HepG2 (cell line): ENCODE measurements at regions not wholly inside any gene's neighbourhood (a gene's known extent, or its start where the extent isn't known, plus 50 kb on each side); places are given as distances from the start of the nearest gene placed in this dataset.

Source experiments
- ATAC-seq: fragments of 200-7000 bp; cut with Tn5 transposase; 3 replicates; pipeline ENCODE4 v1.9.1; 2020; ENCODE audit warnings: mild to moderate bottlenecking, moderate library complexity
- BruUV-seq: library from RNA; stranded (reverse); fragments of 400-500 nt; replicated peaks from 2 replicates; lab custom pipeline; 2021; lab: Mats Ljungman, UMichigan
- CTCF ChIA-PET: fragments of 300-600 bp; formaldehyde crosslinking; extraction: SDS; loops from one replicate; lab custom pipeline; 2021; ENCODE audit warnings: low total read pairs, inconsistent platforms, low intra/inter-chr PET ratio; lab: Yijun Ruan, JAX
- POLR2A ChIA-PET: fragments of 350-600 bp; sonication (Branson Sonifier 250); formaldehyde crosslinking; loops from one replicate; lab custom pipeline; 2020; ENCODE audit warnings: antibody characterized with exemption, inconsistent platforms; lab: Yijun Ruan, JAX
- DNase-seq: peaks from one replicate; pipeline ENCODE4 v3.0.0-alpha.2; 2015; ENCODE audit warnings: low spot score
- FAIRE-seq: peaks from 3 replicates; lab custom pipeline; 2011; peaks lifted over from hg19 to GRCh38; lab: Jason Lieb, UNC
- H2AFZ ChIP-seq: one replicate; pipeline ENCODE4 v1.6.1; 2011; ENCODE audit warnings: low read length, inconsistent platforms
- H3K27ac ChIP-seq: fragments of 300-600 bp; 3 replicates; pipeline ENCODE4 v1.8.0; 2011; ENCODE audit warnings: mixed run types, mild to moderate bottlenecking, mixed read lengths, low read length, inconsistent platforms; ENCODE audit not compliant: insufficient read depth; ENCODE audit errors: extremely low read length
- H3K27me3 ChIP-seq, 2 experiments: fragments of 200-600 bp in 1 of 2; 2 replicates in 1 of 2; 3 replicates in 1 of 2; pipeline versions ENCODE4 v1.6.0 to v1.8.0; 2011; ENCODE audit warnings: low read length in 2 of 2, mild to moderate bottlenecking in 2 of 2, moderate library complexity in 2 of 2, inconsistent platforms in 1 of 2; ENCODE audit not compliant: insufficient read depth in 2 of 2, control insufficient read depth in 1 of 2
- H3K36me3 ChIP-seq, 2 experiments: fragments of 200-600 bp in 1 of 2; replicated peaks in 1 of 2; 2 replicates in 1 of 2; 3 replicates in 1 of 2; pipeline versions ENCODE4 v1.5.1 to v1.8.0; 2011; ENCODE audit warnings: low read length in 2 of 2, inconsistent platforms in 1 of 2; ENCODE audit not compliant: insufficient read depth in 2 of 2, control insufficient read depth in 1 of 2
- H3K4me1 ChIP-seq: 2 replicates; pipeline ENCODE4 v1.5.1; 2012; ENCODE audit warnings: low read length, inconsistent platforms; ENCODE audit not compliant: insufficient read depth
- H3K4me2 ChIP-seq: 2 replicates; pipeline ENCODE4 v1.6.0; 2011; ENCODE audit warnings: low read depth, low read length, inconsistent platforms
- H3K4me3 ChIP-seq, 3 experiments: fragments of 200-600 bp in 1 of 3; sonication (generic), shearing (Covaris generic) in 1 of 3; replicated peaks in 1 of 3; 2 replicates each; pipeline ENCODE4 v1.5.1; 2011 to 2016; ENCODE audit warnings: low read length in 3 of 3, inconsistent platforms in 2 of 3, low read depth in 2 of 3, mild to moderate bottlenecking in 2 of 3, control low read depth in 1 of 3, mixed read lengths in 1 of 3; ENCODE audit not compliant: insufficient read depth in 1 of 3
- H3K79me2 ChIP-seq: one replicate; pipeline ENCODE4 v1.6.1; 2011; ENCODE audit warnings: low read length, inconsistent platforms; ENCODE audit not compliant: insufficient read depth
- H3K9ac ChIP-seq: 2 replicates; pipeline ENCODE4 v1.6.0; 2011; ENCODE audit warnings: mild to moderate bottlenecking, low read depth, low read length, inconsistent platforms; ENCODE audit not compliant: insufficient read depth
- H3K9me3 ChIP-seq: 2 replicates; pipeline ENCODE4 v1.5.1; 2012; ENCODE audit warnings: mild to moderate bottlenecking, low read length
- H4K20me1 ChIP-seq: 2 replicates; pipeline ENCODE4 v1.6.0; 2011; ENCODE audit warnings: inconsistent platforms, mild to moderate bottlenecking, low read length, moderate library complexity; ENCODE audit not compliant: insufficient read depth
- ARNTL ChIP-seq: sonication (generic); formaldehyde crosslinking; IDR thresholded peaks from 2 replicates; pipeline ENCODE4 v1.4.0; 2020; ENCODE audit warnings: mild to moderate bottlenecking, missing genetic modification reagents
- ATAD3A ChIP-seq: sonication (generic); formaldehyde crosslinking; IDR thresholded peaks from 2 replicates; pipeline ENCODE4 v1.4.0; 2020; ENCODE audit warnings: missing genetic modification reagents
- KDM6A ChIP-seq: IDR thresholded peaks from 2 replicates; pipeline ENCODE4 v1.6.1; 2016; ENCODE audit warnings: low read depth
- RFX5 ChIP-seq: IDR thresholded peaks from 2 replicates; pipeline ENCODE4 v1.6.1; 2011; ENCODE audit warnings: low read depth, low read length, improper control_type of control experiment
- SOX5 ChIP-seq: IDR thresholded peaks from 2 replicates; pipeline ENCODE4 v1.6.1; 2016; ENCODE audit warnings: borderline replicate concordance
- TP53 ChIP-seq: sonication (generic); formaldehyde crosslinking; conservative IDR thresholded peaks from 2 replicates; pipeline ENCODE4 v1.4.0; 2020; ENCODE audit warnings: missing genetic modification reagents
- ZKSCAN8 ChIP-seq: IDR thresholded peaks from 2 replicates; pipeline ENCODE4 v1.6.1; 2016; ENCODE audit warnings: borderline replicate concordance, missing genetic modification reagents, missing compliant biosample characterization
- ZNF441 ChIP-seq: sonication (generic); formaldehyde crosslinking; IDR thresholded peaks from 2 replicates; pipeline ENCODE4 v1.7.0; 2021; ENCODE audit warnings: missing genetic modification reagents, borderline replicate concordance
- ZNF615 ChIP-seq: sonication (generic); formaldehyde crosslinking; IDR thresholded peaks from 2 replicates; pipeline ENCODE4 v1.5.0; 2020; ENCODE audit warnings: mild to moderate bottlenecking, missing genetic modification reagents, borderline replicate concordance
- ZNF660 ChIP-seq: sonication (generic); formaldehyde crosslinking; IDR thresholded peaks from 2 replicates; pipeline ENCODE4 v1.5.1; 2020; ENCODE audit warnings: mild to moderate bottlenecking, low read depth, missing genetic modification reagents, borderline replicate concordance
- ZNF772 ChIP-seq: sonication (generic); formaldehyde crosslinking; IDR thresholded peaks from 2 replicates; pipeline ENCODE4 v1.5.0; 2020; ENCODE audit warnings: mild to moderate bottlenecking, missing genetic modification reagents
- WGBS: methylation state at CpG from one replicate; pipeline ENCODE4 v1.1.6; 2017; ENCODE audit warnings: low lambda C conversion rate; 5-methylcytosine and 5-hydroxymethylcytosine counted together
- in situ Hi-C: cut with HindIII; loops from 2 replicates; pipeline ENCODE4 v1.10.0; 2017; ENCODE audit warnings: low pct_unique_long_range_greater_than_20kb; ENCODE audit not compliant: extremely low pct_ligation_motif_present
- intact Hi-C: fragments of 100-400 bp; cut with micrococcal nuclease; formaldehyde crosslinking; loops from one replicate; pipeline ENCODE4 v1.10.0; 2022; ENCODE audit not compliant: unreplicated experiment
- TF ChIP-seq, protein P1 (sequence below): sonication (generic); formaldehyde crosslinking; IDR thresholded peaks from 2 replicates; pipeline ENCODE4 v1.4.0; 2020; ENCODE audit warnings: mild to moderate bottlenecking, missing genetic modification reagents
- TF ChIP-seq, protein P2 (sequence below): sonication (generic); formaldehyde crosslinking; conservative IDR thresholded peaks from 2 replicates; pipeline ENCODE4 v1.8.0; 2022; ENCODE audit warnings: mild to moderate bottlenecking, moderate library complexity, missing genetic modification reagents

DNA sequence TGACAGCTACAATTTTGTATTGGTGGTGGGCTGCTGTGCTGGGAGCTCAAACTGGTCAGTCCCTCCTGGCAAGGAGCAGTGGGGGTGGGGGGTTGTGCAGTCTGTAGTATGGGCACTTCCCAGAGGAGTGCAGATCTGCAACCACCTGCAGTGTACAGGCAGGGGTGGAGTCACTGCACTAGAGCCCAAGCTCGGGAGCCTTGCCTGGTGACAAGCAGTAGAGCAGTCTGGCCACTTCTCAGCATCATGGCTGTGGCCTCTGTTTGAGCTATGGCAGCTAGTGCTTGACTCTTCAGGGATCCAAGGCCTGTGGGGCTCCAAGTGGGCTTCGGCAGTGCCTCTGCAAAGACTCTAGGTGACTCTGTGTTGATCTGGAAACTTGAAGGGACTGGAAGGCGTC, 585.1 kb upstream of the GRM3 start:
- H3K9ac ChIP-seq, result no peak overlapping the region
- no peaks in the 10 kb centered on the region for H3K79me2 ChIP-seq
- no peak for ATAC-seq
- no peaks in the 10 kb centered on the region for H3K27me3 ChIP-seq
- H2AFZ ChIP-seq, result no peak overlapping the region
- no CpG with 5 or more reads among the region's 3 CpGs for WGBS
- no peaks in the 10 kb centered on the region for H3K36me3 ChIP-seq
- H3K4me1 ChIP-seq, result no peaks in the 10 kb centered on the region
- POLR2A ChIA-PET, result no interaction called here
- in situ Hi-C loops, result no loop called here
- TF ChIP-seq SOX5 (no peak), ZNF441 (CRISPR knock-in tag) (no peak), ZKSCAN8 (CRISPR knock-in tag) (no peak), ZNF660 (no peak), ARNTL (CRISPR knock-in tag) (no peak), KDM6A (CRISPR knock-in tag) (no peak), ZNF615 (no peak), ATAD3A (CRISPR knock-in tag) (no peak), RFX5 (no peak), TP53 (no peak), ZNF772 (no peak)
- TF ChIP-seq, protein P1, sequence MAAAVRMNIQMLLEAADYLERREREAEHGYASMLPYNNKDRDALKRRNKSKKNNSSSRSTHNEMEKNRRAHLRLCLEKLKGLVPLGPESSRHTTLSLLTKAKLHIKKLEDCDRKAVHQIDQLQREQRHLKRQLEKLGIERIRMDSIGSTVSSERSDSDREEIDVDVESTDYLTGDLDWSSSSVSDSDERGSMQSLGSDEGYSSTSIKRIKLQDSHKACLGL (CRISPR knock-in tag), result no peak
- TF ChIP-seq, protein P2, sequence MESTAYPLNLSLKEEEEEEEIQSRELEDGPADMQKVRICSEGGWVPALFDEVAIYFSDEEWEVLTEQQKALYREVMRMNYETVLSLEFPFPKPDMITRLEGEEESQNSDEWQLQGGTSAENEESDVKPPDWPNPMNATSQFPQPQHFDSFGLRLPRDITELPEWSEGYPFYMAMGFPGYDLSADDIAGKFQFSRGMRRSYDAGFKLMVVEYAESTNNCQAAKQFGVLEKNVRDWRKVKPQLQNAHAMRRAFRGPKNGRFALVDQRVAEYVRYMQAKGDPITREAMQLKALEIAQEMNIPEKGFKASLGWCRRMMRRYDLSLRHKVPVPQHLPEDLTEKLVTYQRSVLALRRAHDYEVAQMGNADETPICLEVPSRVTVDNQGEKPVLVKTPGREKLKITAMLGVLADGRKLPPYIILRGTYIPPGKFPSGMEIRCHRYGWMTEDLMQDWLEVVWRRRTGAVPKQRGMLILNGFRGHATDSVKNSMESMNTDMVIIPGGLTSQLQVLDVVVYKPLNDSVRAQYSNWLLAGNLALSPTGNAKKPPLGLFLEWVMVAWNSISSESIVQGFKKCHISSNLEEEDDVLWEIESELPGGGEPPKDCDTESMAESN (CRISPR knock-in tag), result no peak
- TF ChIP-seq, all 625 proteins: peak for 0
- Histone ChIP-seq H3K4me2 (no peak overlapping the region), H3K9me3 (peaks cover 37% of the 10 kb centered on the region), H3K27ac (no peak overlapping the region), H3K4me3 (no peak overlapping the region), H4K20me1 (no peaks in the 10 kb centered on the region)
- intact Hi-C loops, result no loop called here
- CTCF ChIA-PET, result no interaction called here
- DNase-seq (no peak), FAIRE-seq (no peak)
- no TSS peak for BruUV-seq
